Upper lobe of left lung (tissue), 4 donors: ENCODE measurements at regions not wholly inside any gene's neighbourhood (a gene's known extent, or its start where the extent isn't known, plus 50 kb on each side); places are given as distances from the start of the nearest gene placed in this dataset.

ENCODE experiments used
- CTCF ChIP-seq, 6 experiments: fragments of 450-650 bp in 4 of 6; fragments of 200-600 bp in 2 of 6; sonication (generic) in 2 of 6; IDR thresholded peaks; one replicate each; pipeline ENCODE4 v1.5.1; 2016 to 2019; ENCODE audit warnings: antibody characterized with exemption in 6 of 6
- EP300 ChIP-seq, 4 donors: sonication (generic); formaldehyde crosslinking; IDR thresholded peaks; one replicate each; pipeline ENCODE4 v1.5.1; 2017; ENCODE audit warnings: antibody characterized with exemption in 4 of 4, control low read depth in 2 of 4
- POLR2A ChIP-seq, 4 donors: fragments of 450-650 bp; IDR thresholded peaks; one replicate each; pipeline ENCODE4 v1.5.1; 2016 to 2017; ENCODE audit warnings: antibody characterized with exemption in 4 of 4, mild to moderate bottlenecking in 2 of 4
- POLR2AphosphoS5 ChIP-seq, 2 donors: sonication (generic); formaldehyde crosslinking; IDR thresholded peaks; one replicate each; pipeline ENCODE4 v1.5.1; 2017; ENCODE audit warnings: antibody characterized with exemption in 2 of 2

DNA sequence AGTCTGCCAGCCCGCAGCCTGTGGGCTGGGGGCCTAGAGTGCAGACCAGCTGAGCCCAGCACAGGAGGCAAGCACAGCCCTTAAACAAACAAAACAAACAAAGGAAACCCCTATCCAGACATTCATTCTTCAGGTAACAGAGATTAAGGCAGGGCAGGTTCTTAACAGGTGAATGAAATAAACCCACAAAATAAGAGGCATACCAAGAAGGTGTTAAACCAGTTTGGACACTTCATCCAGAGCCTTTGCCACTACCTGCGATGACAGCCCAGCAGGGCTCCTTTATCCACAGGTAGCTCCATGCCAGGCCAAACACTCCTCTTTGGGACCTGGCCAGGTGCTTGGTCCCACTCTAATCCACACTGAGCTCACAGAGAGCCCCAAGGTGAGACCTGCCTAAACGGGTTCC is 209.7 kb upstream of the SIX2 start:
- TF ChIP-seq POLR2AphosphoS5 (IDR thresholded peaks at IDR 0.05) (peak in 1 of 2 donors; percentile 31), EP300 (IDR thresholded peaks at IDR 0.05) (peak in 1 of 4 donors; percentile 45), CTCF (IDR thresholded peaks at IDR 0.05) (no peak), POLR2A (IDR thresholded peaks at IDR 0.05) (no peak)
